Stimulated activated memory B cell treated with anti-CD40 and anti-IgM and Interleukin-4, amounts not matched to agents 10 μg/mL and 1 μg/mL and 100 μg/mL, for 72 hours (primary cell): ENCODE measurements at regions not wholly inside any gene's neighbourhood (a gene's known extent, or its start where the extent isn't known, plus 50 kb on each side); places are given as distances from the start of the nearest gene placed in this dataset.
A peak's percentile ranks its signal among the peaks of the same experiment; 100 is the strongest.

Experiments used
- ATAC-seq: fragments of 150-1000 bp; cut with Tn5 transposase; 2 replicates; pipeline ENCODE4 v1.10.0; 2021
- H3K27ac Mint-ChIP-seq: one replicate; pipeline ENCODE4 v1.8.0; 2022; ENCODE audit warnings: mild to moderate bottlenecking, mixed read lengths
- H3K27me3 Mint-ChIP-seq: one replicate; pipeline ENCODE4 v1.8.0; 2022; ENCODE audit warnings: mixed read lengths
- H3K36me3 Mint-ChIP-seq: one replicate; pipeline ENCODE4 v1.8.0; 2022; ENCODE audit warnings: mixed read lengths
- H3K4me1 Mint-ChIP-seq: one replicate; pipeline ENCODE4 v1.8.0; 2022; ENCODE audit warnings: mixed read lengths
- H3K4me3 Mint-ChIP-seq: one replicate; pipeline ENCODE4 v1.8.0; 2022; ENCODE audit warnings: mild to moderate bottlenecking, moderate library complexity, mixed read lengths
- H3K9me3 Mint-ChIP-seq: one replicate; pipeline ENCODE4 v1.8.0; 2022; ENCODE audit warnings: mixed read lengths

DNA sequence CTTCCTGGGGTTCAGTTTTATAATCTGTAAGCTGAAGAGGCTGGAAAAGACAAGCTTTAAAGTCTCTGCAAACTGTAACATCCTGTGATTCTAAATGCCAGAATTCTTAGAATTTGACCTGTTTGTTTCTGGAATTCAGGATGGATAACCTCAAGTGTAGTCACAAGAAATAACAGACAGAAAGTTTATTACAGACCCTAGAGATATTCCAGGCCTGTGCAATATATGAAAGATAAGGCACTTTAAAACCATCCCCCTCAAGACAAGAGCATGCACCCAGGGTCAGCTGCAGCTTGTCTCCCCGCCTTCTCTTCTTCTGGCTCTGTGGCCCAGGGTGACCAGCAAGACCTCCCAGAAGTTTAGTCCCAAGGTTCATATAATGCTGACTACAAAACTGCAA lies 298.7 kb upstream of the ACVR2A start:
- no peak for ATAC-seq
- Mint-ChIP-seq H3K36me3 (no peaks in the 10 kb centered on the region), H3K4me1 (no peaks in the 10 kb centered on the region), H3K4me3 (no peak overlapping the region), H3K9me3 (no peaks in the 10 kb centered on the region), H3K27ac (no peak overlapping the region), H3K27me3 (no peaks in the 10 kb centered on the region)

DNA sequence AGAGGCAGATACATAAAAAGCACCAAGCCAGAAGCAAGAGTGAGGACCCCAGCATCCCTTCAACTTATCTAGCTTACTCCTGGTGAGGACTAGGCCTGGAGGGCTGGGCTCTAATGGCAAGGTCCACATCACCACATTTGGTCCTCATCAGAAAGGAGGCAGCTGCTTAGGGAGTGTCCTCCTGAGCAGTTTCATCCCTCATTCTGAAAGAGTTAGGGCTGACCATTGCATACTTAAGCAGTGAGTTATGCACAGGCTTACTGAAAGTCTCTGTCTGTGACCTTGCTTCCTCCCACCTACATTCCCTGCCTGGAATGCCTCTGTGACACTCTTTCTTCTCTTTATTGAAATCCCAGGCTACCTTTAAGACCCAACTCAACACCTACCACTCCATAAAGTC lies 301.8 kb upstream of the ACVR2A start:
- H3K4me3 Mint-ChIP-seq, result no peak overlapping the region
- no peaks in the 10 kb centered on the region for H3K36me3 Mint-ChIP-seq
- ATAC-seq, result no peak
- no peaks in the 10 kb centered on the region for H3K27me3 Mint-ChIP-seq
- H3K4me1 Mint-ChIP-seq, result no peaks in the 10 kb centered on the region
- H3K9me3 Mint-ChIP-seq, result no peaks in the 10 kb centered on the region
- H3K27ac Mint-ChIP-seq, result no peak overlapping the region

DNA sequence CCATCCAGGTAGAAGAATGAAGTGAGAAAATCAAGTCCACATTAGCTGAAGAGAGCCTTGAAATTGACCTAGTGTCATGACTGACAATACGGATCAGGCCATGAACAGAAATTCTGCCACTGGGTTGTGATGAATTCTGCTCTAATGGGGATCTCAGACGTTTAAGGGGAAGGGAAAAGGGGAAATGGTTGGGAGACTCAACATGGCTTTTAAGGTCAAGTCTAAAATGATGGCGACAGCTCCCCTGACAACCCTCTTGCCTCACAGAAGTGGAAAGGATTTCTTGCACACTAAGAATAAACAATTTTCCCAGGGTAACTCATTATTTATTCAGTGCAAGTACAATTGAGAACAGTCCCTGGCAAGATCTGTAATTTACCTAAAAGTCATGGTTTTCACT lies 302.5 kb upstream of the ACVR2A start:
- Mint-ChIP-seq H3K27me3 (no peaks in the 10 kb centered on the region), H3K4me1 (no peaks in the 10 kb centered on the region), H3K9me3 (no peaks in the 10 kb centered on the region), H3K27ac (no peak overlapping the region), H3K4me3 (no peak overlapping the region), H3K36me3 (no peaks in the 10 kb centered on the region)
- no peak for ATAC-seq

DNA sequence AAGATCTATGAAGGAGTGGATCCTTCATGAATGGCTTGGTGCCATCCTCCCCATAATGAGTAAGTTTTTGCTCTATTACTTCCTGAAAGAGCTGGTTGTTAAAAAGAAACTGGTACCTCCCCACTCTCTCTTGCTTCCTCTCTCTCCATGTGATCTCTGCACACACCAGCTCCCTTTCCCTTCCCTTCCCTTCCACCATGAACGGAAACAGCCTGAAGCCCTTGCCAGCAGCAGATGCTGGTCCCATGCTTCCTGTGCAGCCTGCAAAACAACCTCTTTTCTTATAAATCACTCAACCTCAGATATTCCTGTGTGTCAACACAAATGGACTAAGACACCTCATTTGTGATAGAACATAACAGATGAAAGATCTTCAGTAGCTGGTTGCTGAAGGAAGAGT lies 303.5 kb upstream of the ACVR2A start:
- no peaks in the 10 kb centered on the region for H3K27me3 Mint-ChIP-seq

DNA sequence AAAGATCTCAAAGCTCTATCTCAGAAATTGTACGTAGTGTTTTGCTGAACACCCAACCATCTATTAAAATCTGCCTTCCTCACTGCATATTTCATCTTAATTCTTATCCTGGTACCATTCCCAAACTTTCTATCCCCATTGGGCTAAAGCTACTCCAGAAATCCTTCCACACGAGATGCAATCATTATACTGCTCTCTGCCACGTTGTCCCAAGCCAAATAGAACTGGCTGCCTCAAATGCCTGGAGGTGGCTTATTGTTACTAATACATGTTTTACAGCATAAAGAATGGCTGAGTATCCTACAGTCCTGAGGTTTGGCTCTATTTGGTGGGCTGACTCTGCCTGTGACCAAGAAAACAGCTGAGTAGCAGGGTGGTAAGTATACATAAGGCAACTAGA lies 306.0 kb upstream of the ACVR2A start:
- H3K4me3 Mint-ChIP-seq, result no peak overlapping the region
- no peaks in the 10 kb centered on the region for H3K36me3 Mint-ChIP-seq
- no peak for ATAC-seq
- H3K27ac Mint-ChIP-seq, result no peak overlapping the region
- H3K4me1 Mint-ChIP-seq, result no peaks in the 10 kb centered on the region
- no peaks in the 10 kb centered on the region for H3K9me3 Mint-ChIP-seq
- H3K27me3 Mint-ChIP-seq, result no peaks in the 10 kb centered on the region

More for the DNA sequence above, 303.5 kb upstream of the ACVR2A start:
- no peak for ATAC-seq
- no peak overlapping the region for H3K4me3 Mint-ChIP-seq
- H3K9me3 Mint-ChIP-seq, result no peaks in the 10 kb centered on the region
- H3K4me1 Mint-ChIP-seq, result no peaks in the 10 kb centered on the region
- H3K27ac Mint-ChIP-seq, result no peak overlapping the region
- no peaks in the 10 kb centered on the region for H3K36me3 Mint-ChIP-seq

DNA sequence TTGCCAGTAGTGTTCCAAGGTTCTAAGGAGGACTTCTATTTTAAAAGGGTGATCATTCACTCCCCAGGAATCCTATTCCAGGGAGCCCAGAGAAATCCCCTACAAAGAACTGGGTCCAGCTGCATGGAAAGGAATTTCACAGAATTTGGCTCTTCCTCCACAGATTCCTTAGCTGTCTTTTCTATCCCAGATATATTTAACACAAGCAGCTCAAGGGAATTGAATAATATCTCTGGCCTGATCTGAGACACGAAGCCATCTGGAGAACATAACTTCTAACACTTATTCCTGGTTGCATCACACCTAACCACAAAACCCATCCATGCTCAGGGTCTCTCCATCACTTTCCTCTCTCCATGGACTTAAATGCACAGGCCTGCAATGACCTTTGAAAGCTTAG lies 306.7 kb upstream of the ACVR2A start:
- no peaks in the 10 kb centered on the region for H3K27me3 Mint-ChIP-seq
- no peaks in the 10 kb centered on the region for H3K36me3 Mint-ChIP-seq
- no peak overlapping the region for H3K4me3 Mint-ChIP-seq
- no peaks in the 10 kb centered on the region for H3K9me3 Mint-ChIP-seq
- no peak for ATAC-seq
- H3K27ac Mint-ChIP-seq, result no peak overlapping the region
- H3K4me1 Mint-ChIP-seq, result no peaks in the 10 kb centered on the region

DNA sequence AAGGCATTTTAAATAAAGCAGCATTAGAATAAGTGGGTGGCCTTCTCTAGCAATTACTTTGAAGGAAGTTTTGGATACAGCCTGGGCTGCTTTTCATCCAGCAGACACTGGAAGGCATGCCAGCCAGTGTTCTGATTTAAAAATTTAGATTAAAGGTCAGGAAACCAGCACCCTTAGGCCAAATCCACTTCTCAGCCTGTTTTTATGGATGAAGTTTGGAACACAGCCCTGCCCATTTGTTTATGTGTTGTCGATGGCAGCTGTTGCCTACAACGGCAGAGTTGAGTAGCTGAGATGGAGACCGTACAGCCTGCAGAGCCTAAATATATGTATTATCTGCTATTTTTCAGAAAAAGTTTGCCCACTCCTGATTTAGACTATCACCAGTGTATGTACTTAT lies 313.6 kb upstream of the ACVR2A start:
- no peaks in the 10 kb centered on the region for H3K27me3 Mint-ChIP-seq
- H3K4me1 Mint-ChIP-seq, result no peaks in the 10 kb centered on the region
- H3K4me3 Mint-ChIP-seq, result no peak overlapping the region
- H3K9me3 Mint-ChIP-seq, result no peaks in the 10 kb centered on the region
- H3K36me3 Mint-ChIP-seq, result no peaks in the 10 kb centered on the region
- no peak for ATAC-seq
- no peak overlapping the region for H3K27ac Mint-ChIP-seq

DNA sequence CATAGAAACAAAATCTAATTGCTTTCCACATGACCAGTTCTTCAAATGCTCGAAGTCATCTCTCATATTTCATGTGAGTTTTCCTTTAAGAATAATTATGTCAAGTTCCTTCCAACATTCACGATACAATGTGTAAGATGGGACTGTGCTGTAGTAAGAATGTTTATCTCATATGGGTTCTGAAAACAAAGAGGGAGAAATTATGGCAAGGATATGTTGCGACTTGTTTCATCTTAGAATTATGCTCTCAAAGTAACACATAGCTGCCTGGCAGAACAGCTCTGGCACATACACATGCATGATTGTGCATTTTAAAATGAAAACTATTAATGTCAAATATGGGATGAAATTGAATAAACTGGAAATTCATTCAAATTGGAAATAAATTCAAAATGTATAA lies 314.8 kb upstream of the ACVR2A start:
- no peak overlapping the region for H3K4me3 Mint-ChIP-seq
- H3K27me3 Mint-ChIP-seq, result no peaks in the 10 kb centered on the region
- no peak overlapping the region for H3K27ac Mint-ChIP-seq
- H3K36me3 Mint-ChIP-seq, result no peaks in the 10 kb centered on the region
- ATAC-seq, result no peak
- H3K4me1 Mint-ChIP-seq, result no peaks in the 10 kb centered on the region
- no peaks in the 10 kb centered on the region for H3K9me3 Mint-ChIP-seq

DNA sequence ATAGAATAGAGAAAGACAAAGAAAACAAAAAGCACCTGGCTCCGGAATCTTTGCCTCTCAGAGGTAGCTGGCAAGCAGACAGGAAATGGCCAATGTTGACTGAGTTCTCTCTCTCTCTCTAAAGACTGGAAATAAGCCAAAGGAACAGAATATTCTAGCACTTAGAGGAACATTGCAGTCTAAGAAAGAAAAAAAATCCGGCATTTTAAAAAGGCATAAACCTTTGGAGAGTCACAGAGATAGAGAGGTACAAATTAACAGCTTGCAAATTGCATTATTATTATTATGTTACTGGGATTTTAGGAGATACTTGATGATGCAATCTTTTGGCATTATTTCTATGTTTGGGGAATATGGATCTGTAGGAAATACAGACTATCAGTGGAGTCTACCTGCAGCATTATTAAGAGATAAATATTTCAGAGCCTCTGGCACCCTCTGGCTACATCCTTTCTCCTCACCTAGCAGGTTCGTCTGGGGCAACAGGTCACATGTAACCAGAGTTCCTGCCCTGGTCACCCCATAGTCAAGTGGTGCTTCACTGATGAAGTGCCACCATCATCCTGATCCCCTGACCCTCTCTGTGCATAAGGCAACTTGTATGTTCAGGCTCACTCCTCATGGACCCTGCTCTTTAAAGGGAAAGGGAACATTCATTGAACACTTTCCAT lies 318.9 kb upstream of the ACVR2A start:
- no peak overlapping the region for H3K27ac Mint-ChIP-seq
- H3K4me3 Mint-ChIP-seq, result no peak overlapping the region
- no peaks in the 10 kb centered on the region for H3K4me1 Mint-ChIP-seq
- H3K36me3 Mint-ChIP-seq, result no peaks in the 10 kb centered on the region
- H3K9me3 Mint-ChIP-seq, result no peaks in the 10 kb centered on the region
- no peak for ATAC-seq
- no peaks in the 10 kb centered on the region for H3K27me3 Mint-ChIP-seq

DNA sequence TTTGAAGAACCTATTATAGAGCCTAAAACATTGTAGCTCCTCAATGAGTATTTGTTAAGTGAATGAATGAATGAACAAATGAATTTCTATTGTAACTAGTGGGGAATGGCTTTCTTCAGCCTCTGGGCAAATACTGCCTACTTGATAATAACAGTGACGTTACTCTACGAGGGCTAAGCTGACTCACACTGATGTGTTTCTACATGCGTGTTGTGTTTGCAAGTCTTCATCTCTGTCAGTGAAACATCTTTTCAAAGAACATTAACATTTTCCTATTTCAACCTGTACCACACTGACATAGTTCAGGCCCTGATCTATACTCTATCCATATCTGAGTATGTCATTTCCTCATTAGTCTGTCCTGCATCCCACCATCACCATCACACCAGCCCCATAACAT lies 319.9 kb upstream of the ACVR2A start:
- Mint-ChIP-seq H3K9me3 (no peaks in the 10 kb centered on the region), H3K4me3 (no peak overlapping the region), H3K36me3 (no peaks in the 10 kb centered on the region), H3K4me1 (no peaks in the 10 kb centered on the region), H3K27ac (no peak overlapping the region), H3K27me3 (no peaks in the 10 kb centered on the region)
- no peak for ATAC-seq

DNA sequence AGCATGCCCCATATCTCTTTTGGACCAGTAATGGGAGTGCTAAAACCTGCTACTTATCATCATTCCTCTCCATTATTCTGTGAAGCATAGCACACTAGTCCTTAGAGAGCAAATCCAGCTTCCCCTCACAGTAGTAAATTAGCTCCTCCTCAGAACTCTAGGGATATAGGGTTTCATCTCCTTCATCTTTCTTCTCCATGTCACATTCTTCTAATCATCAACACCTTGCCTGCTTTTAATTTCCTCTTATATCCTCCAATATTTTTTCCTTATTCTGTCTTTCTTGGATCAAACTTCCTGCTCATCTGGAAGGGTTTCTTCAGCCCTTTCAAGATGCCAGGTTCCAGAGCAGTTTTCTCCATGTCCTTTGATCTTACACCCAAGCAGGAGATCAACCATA lies 321.4 kb upstream of the ACVR2A start:
- Mint-ChIP-seq H3K27me3 (no peaks in the 10 kb centered on the region), H3K9me3 (no peaks in the 10 kb centered on the region), H3K36me3 (no peaks in the 10 kb centered on the region), H3K4me1 (no peaks in the 10 kb centered on the region), H3K27ac (no peak overlapping the region), H3K4me3 (no peak overlapping the region)
- no peak for ATAC-seq

DNA sequence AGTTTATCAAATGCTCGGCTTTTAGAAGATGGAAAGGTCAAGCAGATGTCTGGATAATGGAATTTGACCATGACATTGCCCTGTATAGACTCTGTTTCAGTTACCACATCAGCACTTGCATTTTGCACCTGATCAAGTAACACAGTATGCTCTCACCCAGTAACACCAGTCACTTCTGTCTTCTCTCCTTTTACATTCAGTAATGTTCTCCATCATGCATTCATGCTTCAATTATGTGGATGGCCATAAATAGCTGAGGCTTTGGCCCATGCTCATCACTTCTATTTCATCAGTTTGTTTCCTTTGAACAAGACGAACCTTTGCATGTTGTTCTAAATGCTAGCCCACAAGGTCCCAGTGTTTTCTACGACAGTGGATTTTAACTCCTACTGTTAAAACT lies 322.9 kb upstream of the ACVR2A start:
- no peaks in the 10 kb centered on the region for H3K9me3 Mint-ChIP-seq
- no peak for ATAC-seq
- H3K27me3 Mint-ChIP-seq, result no peaks in the 10 kb centered on the region
- no peak overlapping the region for H3K4me3 Mint-ChIP-seq
- H3K27ac Mint-ChIP-seq, result no peak overlapping the region
- no peaks in the 10 kb centered on the region for H3K4me1 Mint-ChIP-seq
- H3K36me3 Mint-ChIP-seq, result no peaks in the 10 kb centered on the region

DNA sequence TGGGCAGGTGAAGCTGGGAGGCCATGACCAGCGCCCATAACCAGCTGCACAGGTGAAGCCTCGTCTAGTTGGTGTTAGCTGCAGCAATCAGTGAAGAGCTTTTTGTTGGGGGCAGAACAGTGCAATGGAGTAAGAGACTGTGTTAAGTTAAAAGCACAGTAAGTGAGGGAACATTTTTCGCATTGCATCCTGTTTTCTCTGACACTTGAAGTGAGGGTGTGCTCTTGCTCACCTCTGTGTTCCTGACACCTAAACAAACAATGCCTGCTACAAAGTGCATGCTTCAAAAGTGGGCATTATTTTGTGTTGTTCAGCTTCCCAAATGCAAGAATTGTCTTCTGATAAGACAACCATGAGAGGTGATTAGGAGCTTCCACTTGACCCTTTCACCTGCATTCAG lies 324.0 kb upstream of the ACVR2A start:
- Mint-ChIP-seq H3K36me3 (no peaks in the 10 kb centered on the region), H3K9me3 (no peaks in the 10 kb centered on the region), H3K4me3 (no peak overlapping the region), H3K4me1 (no peaks in the 10 kb centered on the region), H3K27me3 (no peaks in the 10 kb centered on the region), H3K27ac (no peak overlapping the region)
- peak; percentile 8 for ATAC-seq

DNA sequence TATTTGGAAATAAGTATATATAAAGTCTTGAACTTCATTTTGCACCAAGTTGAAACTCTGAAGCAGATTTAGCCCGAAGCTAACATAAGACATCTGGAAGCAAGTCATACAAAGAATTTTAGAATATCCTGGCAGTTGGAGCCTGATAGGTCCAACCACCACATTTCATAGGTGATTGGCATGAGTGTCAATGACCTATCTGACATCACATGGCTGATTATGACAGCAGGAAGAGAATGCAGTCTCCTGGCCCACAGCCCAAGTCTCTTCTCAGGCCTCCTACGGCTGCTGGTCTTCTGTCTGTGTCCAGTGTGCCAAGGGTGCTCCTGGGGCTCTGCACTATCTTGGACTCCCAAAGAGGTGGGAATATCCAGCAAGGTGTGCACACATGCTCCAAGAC lies 325.7 kb upstream of the ACVR2A start:
- no peaks in the 10 kb centered on the region for H3K36me3 Mint-ChIP-seq
- H3K9me3 Mint-ChIP-seq, result no peaks in the 10 kb centered on the region
- no peak for ATAC-seq
- no peak overlapping the region for H3K4me3 Mint-ChIP-seq
- no peak overlapping the region for H3K27ac Mint-ChIP-seq
- no peaks in the 10 kb centered on the region for H3K27me3 Mint-ChIP-seq
- H3K4me1 Mint-ChIP-seq, result no peaks in the 10 kb centered on the region

DNA sequence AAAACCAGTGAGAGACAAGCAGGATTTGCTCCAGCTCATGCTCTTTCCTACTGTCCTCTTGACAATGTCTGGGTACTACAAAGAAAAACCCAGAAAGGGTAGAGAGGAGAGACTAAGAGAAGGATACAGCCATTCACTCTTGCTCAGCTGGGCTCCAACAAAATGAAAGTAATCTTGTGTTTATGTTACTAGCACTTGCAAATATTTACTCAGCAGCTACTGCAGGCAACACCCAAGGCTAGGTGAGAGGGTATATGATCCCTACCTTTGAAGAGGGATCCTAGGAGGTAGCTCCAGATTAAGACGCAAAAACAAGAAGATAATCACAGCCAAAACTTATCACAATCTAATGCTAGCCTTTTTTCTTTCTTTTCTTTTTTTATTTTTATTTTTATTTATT lies 329.6 kb upstream of the ACVR2A start:
- Mint-ChIP-seq H3K36me3 (no peaks in the 10 kb centered on the region), H3K9me3 (peaks cover 2% of the 10 kb centered on the region), H3K27me3 (no peaks in the 10 kb centered on the region), H3K4me1 (no peaks in the 10 kb centered on the region), H3K27ac (no peak overlapping the region), H3K4me3 (no peak overlapping the region)
- no peak for ATAC-seq

DNA sequence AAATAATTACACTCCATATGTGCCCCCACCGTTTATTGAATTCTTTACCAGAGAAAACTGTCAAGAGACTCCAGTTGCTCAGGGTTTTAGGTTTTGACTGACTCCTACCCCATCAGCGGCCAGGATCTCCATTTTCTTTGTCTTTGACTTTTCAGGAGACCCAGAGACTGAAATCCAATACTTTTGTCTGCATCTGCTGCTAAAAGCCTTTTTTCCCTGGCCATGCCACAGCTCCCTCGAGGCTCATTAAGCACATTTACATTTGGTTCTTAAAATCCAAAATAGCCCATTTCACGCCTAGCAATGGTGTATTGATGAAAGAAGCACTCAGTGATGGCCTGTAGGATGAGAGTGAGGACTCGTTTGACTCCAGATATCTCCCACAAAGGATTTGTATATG lies 332.6 kb upstream of the ACVR2A start:
- no peak for ATAC-seq
- Mint-ChIP-seq H3K36me3 (no peaks in the 10 kb centered on the region), H3K27ac (no peak overlapping the region), H3K4me3 (no peak overlapping the region), H3K27me3 (no peaks in the 10 kb centered on the region), H3K9me3 (peaks cover 2% of the 10 kb centered on the region), H3K4me1 (no peaks in the 10 kb centered on the region)

DNA sequence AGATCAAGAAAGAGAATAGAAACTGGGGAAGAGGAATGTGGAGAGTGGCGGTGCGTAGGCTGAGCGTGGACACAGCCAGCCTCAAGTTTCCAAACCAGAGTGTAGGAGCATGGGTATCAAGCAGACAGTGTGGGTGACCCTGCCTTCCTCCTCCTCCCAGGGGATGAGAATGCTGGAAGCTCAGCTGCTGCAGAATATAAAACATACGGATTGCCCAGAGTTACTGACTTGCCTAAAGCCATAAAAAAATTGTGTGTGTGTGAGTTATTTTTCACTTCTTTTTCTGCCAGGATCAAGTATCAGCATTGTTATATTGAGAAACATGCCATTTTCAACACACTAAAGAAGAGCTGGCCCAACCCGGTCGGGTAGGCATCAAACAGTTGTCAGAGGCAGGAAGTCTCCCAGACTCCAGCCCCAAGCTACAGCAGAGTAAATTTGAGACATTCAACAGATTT lies 333.3 kb upstream of the ACVR2A start:
- ATAC-seq, result no peak
- H3K36me3 Mint-ChIP-seq, result no peaks in the 10 kb centered on the region
- peaks cover 2% of the 10 kb centered on the region for H3K9me3 Mint-ChIP-seq
- no peaks in the 10 kb centered on the region for H3K27me3 Mint-ChIP-seq
- no peak overlapping the region for H3K27ac Mint-ChIP-seq
- no peaks in the 10 kb centered on the region for H3K4me1 Mint-ChIP-seq
- no peak overlapping the region for H3K4me3 Mint-ChIP-seq
